ENCODE measurements at regions not wholly inside any gene's neighbourhood (a gene's known extent, or its start where the extent isn't known, plus 50 kb on each side); places are given as distances from the start of the nearest gene placed in this dataset.

- TF ChIP-seq CTCF (IDR thresholded peaks at IDR 0.05) (no peak), POLR2A (IDR thresholded peaks at IDR 0.05) (no peak)
Measured at GRCh38 chr3:14346191-14346590, 56.2 kb upstream of the SLC6A6 start.

Measured in thyroid gland (tissue), 4 donors.